GM23248 (cell line): ENCODE measurements at regions not wholly inside any gene's neighbourhood (a gene's known extent, or its start where the extent isn't known, plus 50 kb on each side); places are given as distances from the start of the nearest gene placed in this dataset.

Experiments
- DNase-seq: peaks from one replicate; pipeline ENCODE4 v3.0.0-alpha.2; 2015
- H2AFZ ChIP-seq: fragments of 200-600 bp; sonication (generic); 2 replicates; pipeline ENCODE4 v1.6.1; 2016; ENCODE audit warnings: antibody characterized with exemption
- H3F3A ChIP-seq: fragments of 200-600 bp; sonication (generic); 2 replicates; pipeline ENCODE4 v1.6.1; 2016; ENCODE audit warnings: mild to moderate bottlenecking, antibody characterized with exemption, mixed run types; ENCODE audit not compliant: insufficient read depth
- H3K27ac ChIP-seq: fragments of 200-600 bp; sonication (generic); 2 replicates; pipeline ENCODE4 v1.5.1; 2016; ENCODE audit warnings: mild to moderate bottlenecking
- H3K27me3 ChIP-seq: fragments of 200-600 bp; sonication (generic); replicated peaks from 2 replicates; pipeline ENCODE4 v1.6.1; 2016; ENCODE audit warnings: mild to moderate bottlenecking; ENCODE audit not compliant: insufficient read depth
- H3K36me3 ChIP-seq: fragments of 200-600 bp; sonication (generic); 2 replicates; pipeline ENCODE4 v1.6.1; 2016; ENCODE audit warnings: low read depth, mild to moderate bottlenecking
- H3K4me1 ChIP-seq: fragments of 200-600 bp; sonication (generic); 2 replicates; pipeline ENCODE4 v1.6.1; 2016; ENCODE audit warnings: mild to moderate bottlenecking; ENCODE audit not compliant: insufficient read depth
- H3K4me2 ChIP-seq: fragments of 200-600 bp; sonication (generic); one replicate; pipeline ENCODE4 v1.6.1; 2016; ENCODE audit warnings: mild to moderate bottlenecking; ENCODE audit not compliant: unreplicated experiment
- H3K4me3 ChIP-seq: fragments of 200-600 bp; sonication (generic); 2 replicates; pipeline ENCODE4 v1.5.1; 2016; ENCODE audit warnings: mild to moderate bottlenecking
- H3K79me2 ChIP-seq: fragments of 200-600 bp; sonication (generic); 2 replicates; pipeline ENCODE4 v1.6.1; 2016; ENCODE audit warnings: mild to moderate bottlenecking; ENCODE audit not compliant: insufficient read depth
- H3K9ac ChIP-seq: fragments of 200-600 bp; sonication (generic); 2 replicates; pipeline ENCODE4 v1.6.1; 2016; ENCODE audit warnings: mild to moderate bottlenecking
- H3K9me2 ChIP-seq: fragments of 200-600 bp; sonication (generic); 2 replicates; pipeline ENCODE4 v1.6.1; 2016; ENCODE audit warnings: mixed run types, mild to moderate bottlenecking, moderate library complexity; ENCODE audit not compliant: insufficient read depth
- H3K9me3 ChIP-seq: fragments of 200-600 bp; sonication (generic); one replicate; pipeline ENCODE4 v1.6.1; 2017; ENCODE audit warnings: low read depth
- H4K20me1 ChIP-seq: fragments of 200-600 bp; sonication (generic); 2 replicates; pipeline ENCODE4 v1.6.0; 2016; ENCODE audit not compliant: insufficient read depth
- EZH2 ChIP-seq: fragments of 200-600 bp; sonication (generic); IDR thresholded peaks from 2 replicates; pipeline ENCODE4 v1.6.1; 2018; ENCODE audit warnings: antibody characterized with exemption, mild to moderate bottlenecking; ENCODE audit not compliant: insufficient read depth, poor library complexity, severe bottlenecking
- EZH2phosphoT487 ChIP-seq: fragments of 200-600 bp; sonication (generic); IDR thresholded peaks from 2 replicates; pipeline ENCODE4 v1.6.1; 2018; ENCODE audit warnings: antibody characterized with exemption, moderate library complexity, mild to moderate bottlenecking, low read depth; ENCODE audit not compliant: insufficient read depth
- WGBS, 2 experiments: methylation state at CpG; one replicate each; pipeline ENCODE4 v1.1.6; 2015 to 2017; ENCODE audit warnings: low lambda C conversion rate in 2 of 2, low coverage in 1 of 2; ENCODE audit errors: missing lambda C conversion rate in 2 of 2; 5-methylcytosine and 5-hydroxymethylcytosine counted together
- in situ Hi-C: fragments of 300-500 bp; cut with MboI; formaldehyde crosslinking; loops from 2 replicates; pipeline ENCODE4 v1.15.0; 2020

DNA sequence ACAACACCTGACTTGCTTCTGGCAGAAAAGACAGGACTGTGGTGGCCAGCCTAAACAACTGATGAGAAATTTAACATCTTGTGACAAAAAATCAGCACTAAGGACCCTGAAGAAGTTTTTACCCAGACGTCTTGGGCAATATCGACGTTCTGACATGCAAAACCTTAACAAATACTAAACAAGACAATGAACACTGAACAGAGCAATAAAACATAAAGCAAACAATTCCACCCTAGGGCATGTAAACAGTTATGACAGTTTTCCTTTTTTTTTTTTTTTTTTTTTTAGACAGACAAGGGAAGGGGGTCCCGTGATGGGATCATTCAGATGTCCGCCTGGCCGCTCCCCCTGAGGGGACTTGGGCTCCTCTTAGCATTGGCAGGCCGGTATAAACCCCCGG, 738.0 kb downstream of the SI start:
- Histone ChIP-seq H3K9me2 (no peaks in the 10 kb centered on the region), H3K4me1 (no peaks in the 10 kb centered on the region), H3K27me3 (no peaks in the 10 kb centered on the region), H2AFZ (no peak overlapping the region), H3K9me3 (no peaks in the 10 kb centered on the region), H3F3A (no peaks in the 10 kb centered on the region), H3K79me2 (no peaks in the 10 kb centered on the region), H4K20me1 (no peaks in the 10 kb centered on the region), H3K36me3 (no peaks in the 10 kb centered on the region), H3K4me3 (no peak overlapping the region), H3K4me2 (no peak overlapping the region), H3K9ac (no peak overlapping the region), H3K27ac (no peak overlapping the region)
- WGBS, 2 experiments = 60 to 72% methylated on average over 8 of the region's 8 CpGs
- in situ Hi-C loops = no loop called here
- no peak for TF ChIP-seq EZH2phosphoT487
- no peak for TF ChIP-seq EZH2
- no peak for DNase-seq

GRCh38 chr3:164332831-164333802, 745.2 kb downstream of the SI start:
- no peak for TF ChIP-seq EZH2
- TF ChIP-seq EZH2phosphoT487 = no peak
- Histone ChIP-seq H4K20me1 (no peaks in the 10 kb centered on the region), H3K4me3 (no peak overlapping the region), H3K27ac (no peak overlapping the region), H3K79me2 (no peaks in the 10 kb centered on the region), H3K9me2 (no peaks in the 10 kb centered on the region), H2AFZ (no peak overlapping the region), H3K9ac (no peak overlapping the region), H3K36me3 (no peaks in the 10 kb centered on the region), H3K27me3 (no peaks in the 10 kb centered on the region), H3F3A (no peaks in the 10 kb centered on the region), H3K4me1 (no peaks in the 10 kb centered on the region), H3K9me3 (no peaks in the 10 kb centered on the region), H3K4me2 (no peak overlapping the region)
- no peak for DNase-seq
- WGBS, 2 experiments = 27 to 32% methylated on average over 10 of the region's 10 CpGs
- in situ Hi-C loops = no loop called here

DNA sequence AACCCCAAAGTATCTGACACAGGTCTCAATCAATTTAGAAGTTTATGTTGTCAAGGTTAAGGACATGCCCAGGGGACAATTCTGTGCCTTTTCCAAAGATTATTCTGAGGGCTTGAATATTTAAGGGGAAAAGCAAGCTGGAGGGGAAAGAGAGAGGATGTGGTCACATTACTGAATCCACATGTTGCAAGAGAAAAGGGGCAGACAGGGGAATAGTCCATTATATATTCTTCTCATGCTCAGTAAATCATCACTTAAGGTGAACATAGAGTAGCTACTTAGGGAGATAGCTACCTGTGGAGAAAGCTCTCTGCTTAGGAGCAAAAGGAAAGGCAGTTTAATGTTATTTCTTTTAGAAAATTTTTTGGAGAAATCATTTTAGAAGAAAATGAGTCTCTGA, 751.6 kb downstream of the SI start:
- Histone ChIP-seq H3K4me1 (no peaks in the 10 kb centered on the region), H3K4me2 (no peak overlapping the region), H3K79me2 (no peaks in the 10 kb centered on the region), H4K20me1 (no peaks in the 10 kb centered on the region), H3K9ac (no peak overlapping the region), H3F3A (no peaks in the 10 kb centered on the region), H3K9me3 (no peaks in the 10 kb centered on the region), H3K9me2 (no peaks in the 10 kb centered on the region), H3K27me3 (no peaks in the 10 kb centered on the region), H3K36me3 (no peaks in the 10 kb centered on the region), H3K27ac (no peak overlapping the region), H3K4me3 (no peak overlapping the region), H2AFZ (no peak overlapping the region)
- DNase-seq = no peak
- TF ChIP-seq EZH2 (no peak), EZH2phosphoT487 (no peak)
- in situ Hi-C loops = no loop called here

GRCh38 chr3:164320962-164321361, 757.3 kb downstream of the SI start:
- Histone ChIP-seq H3K36me3 (no peaks in the 10 kb centered on the region), H3K4me1 (no peaks in the 10 kb centered on the region), H4K20me1 (no peaks in the 10 kb centered on the region), H3K27me3 (no peaks in the 10 kb centered on the region), H3K79me2 (no peaks in the 10 kb centered on the region), H3K9ac (no peak overlapping the region), H2AFZ (no peak overlapping the region), H3K4me2 (no peak overlapping the region), H3K9me2 (no peaks in the 10 kb centered on the region), H3F3A (no peaks in the 10 kb centered on the region), H3K27ac (no peak overlapping the region), H3K4me3 (no peak overlapping the region), H3K9me3 (no peaks in the 10 kb centered on the region)
- TF ChIP-seq EZH2phosphoT487 = no peak
- no peak for TF ChIP-seq EZH2
- in situ Hi-C loops = no loop called here
- DNase-seq = no peak
- WGBS, 2 experiments = 50 to 51% methylated on average over 7 of the region's 7 CpGs
